ENCODE measurements at regions not wholly inside any gene's neighbourhood (a gene's known extent, or its start where the extent isn't known, plus 50 kb on each side); places are given as distances from the start of the nearest gene placed in this dataset.
"Not testable (repeated sequence)": the region's sequence is repeated elsewhere in the genome, so short reads cannot be mapped to it uniquely, and the experiment has no call there.

DNA sequence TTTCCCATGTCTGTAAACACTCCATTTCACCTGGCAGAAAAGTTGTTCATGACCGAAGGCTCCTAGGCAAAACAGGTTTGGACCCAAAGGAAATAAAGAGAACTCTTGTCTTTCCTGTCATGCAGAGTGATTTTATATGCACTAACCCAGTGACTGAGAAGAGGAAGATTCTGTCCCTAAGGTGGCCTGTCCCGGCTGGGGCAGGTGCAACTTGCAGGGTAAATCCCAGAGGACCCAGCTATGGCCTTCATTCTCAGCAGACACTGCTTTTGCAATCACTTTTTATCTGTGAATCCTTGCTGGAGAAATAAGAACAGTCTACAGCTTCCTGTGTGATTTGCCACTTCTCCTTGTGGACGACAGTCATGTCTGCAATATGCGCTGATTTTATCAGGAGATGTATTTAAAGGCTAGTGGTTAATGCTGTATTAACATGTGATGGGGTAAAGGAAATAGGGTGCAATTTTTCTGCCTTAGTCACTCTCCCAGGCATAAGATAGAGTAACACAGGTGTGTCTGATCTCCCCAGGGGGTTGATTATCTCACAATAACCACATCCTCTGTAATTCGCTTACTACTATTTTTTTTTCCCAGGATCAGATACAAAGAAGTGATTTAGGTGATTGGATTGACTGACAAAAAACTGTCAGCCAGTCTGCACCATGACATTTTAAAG, 696.8 kb upstream of the SOX9 start:
- DNase-seq = no peak

DNA sequence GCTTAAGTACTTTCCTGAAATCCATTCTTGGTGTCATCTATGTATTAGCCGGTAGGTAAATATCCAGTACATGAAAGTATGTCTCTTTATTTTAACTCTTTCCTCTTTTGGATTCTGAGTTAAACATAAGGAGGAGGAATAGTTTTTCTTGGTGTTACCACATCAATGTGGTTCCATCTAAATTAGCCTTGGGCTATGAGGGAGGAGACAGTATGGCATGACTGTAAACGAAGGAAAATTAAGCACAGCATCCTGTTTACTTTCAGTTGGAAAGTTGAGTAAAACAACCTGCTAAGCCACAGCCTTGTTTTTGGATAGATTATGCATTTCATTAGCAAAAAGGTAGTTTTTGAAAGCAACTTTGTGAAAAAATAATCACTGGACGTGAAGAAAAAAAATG, 693.0 kb upstream of the SOX9 start:
- DNase-seq = no peak

- DNase-seq = no peak
Observed at GRCh38 chr17:71428897-71429296, 691.9 kb upstream of the SOX9 start.

DNA sequence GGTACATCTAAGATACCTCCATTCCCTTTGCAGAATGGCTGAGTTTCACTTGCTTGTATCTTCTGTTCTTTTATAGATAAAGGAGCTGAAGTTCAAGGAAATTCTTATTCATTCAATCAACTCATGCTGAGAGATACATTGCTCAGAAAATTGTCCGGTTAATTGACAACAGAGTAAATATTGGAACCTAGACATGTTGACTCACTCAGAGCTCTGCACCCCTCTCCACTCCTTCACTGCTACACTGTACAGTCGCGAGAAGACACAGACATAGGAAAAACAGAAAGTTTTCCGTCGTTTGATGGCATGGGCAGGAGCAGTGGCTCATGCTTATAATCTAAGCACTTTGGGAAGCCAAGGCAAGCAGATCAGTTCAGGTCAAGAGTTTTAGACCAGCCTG, 690.5 kb upstream of the SOX9 start:
- DNase-seq = no peak

- no peak for DNase-seq
Observed at GRCh38 chr17:71431146-71431545, 689.7 kb upstream of the SOX9 start.

DNA sequence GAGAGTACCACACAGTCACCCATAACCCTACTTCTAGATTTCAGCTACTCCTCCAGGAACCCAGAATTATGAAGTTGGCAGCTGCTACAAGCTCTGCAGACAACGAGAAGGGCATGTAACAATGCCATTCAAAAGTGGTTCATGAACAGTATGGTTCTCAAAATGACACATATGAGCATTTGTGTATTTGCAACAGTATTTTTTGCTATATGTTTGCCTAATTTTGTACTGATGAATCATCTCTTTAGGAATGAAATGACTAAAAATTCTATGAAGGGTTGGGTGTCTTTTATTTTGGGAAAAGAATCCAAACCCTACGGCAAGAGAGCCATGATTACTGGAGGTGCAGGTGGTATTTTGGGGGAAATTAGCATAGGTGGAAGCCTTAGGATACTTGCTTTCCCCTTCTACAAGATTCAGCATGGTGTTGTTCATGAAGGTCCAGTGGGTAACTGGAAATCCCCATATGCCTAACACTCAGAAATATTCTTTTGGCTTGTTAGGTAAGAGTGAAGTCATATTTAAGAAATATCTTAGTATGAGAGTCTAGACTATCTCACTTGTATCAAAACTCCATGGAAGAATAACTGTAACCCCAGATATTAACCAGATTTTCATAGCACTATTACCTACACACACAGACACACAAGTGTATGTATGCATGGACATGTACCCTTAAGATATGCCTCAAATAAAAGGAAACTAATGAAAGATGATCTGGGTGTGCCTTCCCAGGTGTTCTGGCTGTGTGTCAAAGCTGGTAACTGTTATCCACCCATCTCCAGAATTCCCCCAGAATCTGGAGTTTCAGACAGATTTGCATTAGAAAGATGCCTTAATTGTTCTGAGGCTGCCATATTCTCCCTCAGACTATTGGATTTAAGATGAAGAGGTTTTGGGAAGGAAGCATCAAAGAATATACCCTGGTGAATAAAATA, 688.2 kb upstream of the SOX9 start:
- DNase-seq = no peak

GRCh38 chr17:71434716-71435115, 686.1 kb upstream of the SOX9 start:
- DNase-seq = no peak

GRCh38 chr17:71436479-71436878, 684.3 kb upstream of the SOX9 start:
- no peak for DNase-seq

- no peak for DNase-seq
Observed at GRCh38 chr17:71437166-71437565, 683.7 kb upstream of the SOX9 start.

DNA sequence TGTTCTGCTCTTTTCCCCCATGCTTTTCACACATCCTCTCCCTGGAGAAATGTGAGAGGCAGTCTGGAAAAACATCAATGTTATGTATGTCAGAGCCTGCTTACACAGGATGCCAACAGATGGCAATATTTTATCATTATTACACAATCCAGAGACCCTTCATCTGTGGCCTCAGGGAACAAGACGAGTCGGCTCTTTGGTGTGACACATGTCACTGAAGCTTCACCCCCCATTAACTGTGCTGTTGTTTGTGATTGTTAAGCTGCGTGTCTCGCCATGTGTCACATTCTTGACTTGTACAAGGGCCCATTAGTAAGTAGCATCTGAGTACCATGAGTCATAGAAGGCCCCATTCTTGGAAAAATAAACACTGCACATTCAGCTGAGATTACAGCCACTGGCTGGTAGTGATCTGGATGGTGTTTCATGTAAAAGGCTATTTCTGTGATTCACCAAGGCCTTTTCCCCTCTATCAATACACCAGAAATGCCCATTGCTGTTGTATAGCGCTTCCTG, 682.1 kb upstream of the SOX9 start:
- DNase-seq = no peak

- no peak for DNase-seq
Observed at GRCh38 chr17:71440513-71440912, 680.3 kb upstream of the SOX9 start.

DNA sequence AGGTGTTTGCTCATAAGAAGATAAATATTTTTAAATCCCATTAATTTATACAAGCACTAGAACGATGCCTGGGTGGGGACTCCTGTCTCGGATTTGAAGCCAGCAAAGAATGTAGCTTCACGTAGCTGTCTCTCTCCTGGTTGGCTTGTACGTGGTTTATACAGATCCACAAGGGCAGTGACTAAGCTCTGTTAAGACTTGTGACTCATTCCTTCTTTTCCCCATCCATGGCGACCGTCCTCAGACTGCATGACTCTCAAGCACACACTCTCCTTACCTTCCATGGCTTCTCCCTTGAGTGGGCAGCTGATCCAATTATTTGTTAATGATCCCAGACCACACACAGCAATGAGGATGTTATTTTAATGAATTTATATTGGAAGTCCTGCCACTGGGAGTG, 679.7 kb upstream of the SOX9 start:
- no peak for DNase-seq

DNA sequence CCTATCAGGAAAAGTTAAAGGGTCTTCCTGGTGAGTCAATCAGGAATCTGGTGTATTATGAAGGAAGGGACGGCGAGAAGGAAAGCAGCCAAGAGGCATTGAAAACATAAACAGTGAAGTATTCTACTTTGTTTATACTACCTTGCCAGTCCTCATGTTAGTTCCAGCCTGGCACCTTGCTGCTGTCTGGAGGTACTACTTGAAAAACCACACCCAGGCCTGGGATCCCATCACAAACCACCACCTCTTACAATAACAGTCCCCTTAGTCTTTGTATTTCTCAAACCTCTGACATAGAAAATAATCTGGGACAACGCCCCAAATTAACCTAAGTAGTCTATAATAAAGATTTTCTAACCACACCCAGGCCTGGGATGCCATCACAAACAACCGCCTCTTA, 676.7 kb upstream of the SOX9 start:
- DNase-seq = no peak

DNA sequence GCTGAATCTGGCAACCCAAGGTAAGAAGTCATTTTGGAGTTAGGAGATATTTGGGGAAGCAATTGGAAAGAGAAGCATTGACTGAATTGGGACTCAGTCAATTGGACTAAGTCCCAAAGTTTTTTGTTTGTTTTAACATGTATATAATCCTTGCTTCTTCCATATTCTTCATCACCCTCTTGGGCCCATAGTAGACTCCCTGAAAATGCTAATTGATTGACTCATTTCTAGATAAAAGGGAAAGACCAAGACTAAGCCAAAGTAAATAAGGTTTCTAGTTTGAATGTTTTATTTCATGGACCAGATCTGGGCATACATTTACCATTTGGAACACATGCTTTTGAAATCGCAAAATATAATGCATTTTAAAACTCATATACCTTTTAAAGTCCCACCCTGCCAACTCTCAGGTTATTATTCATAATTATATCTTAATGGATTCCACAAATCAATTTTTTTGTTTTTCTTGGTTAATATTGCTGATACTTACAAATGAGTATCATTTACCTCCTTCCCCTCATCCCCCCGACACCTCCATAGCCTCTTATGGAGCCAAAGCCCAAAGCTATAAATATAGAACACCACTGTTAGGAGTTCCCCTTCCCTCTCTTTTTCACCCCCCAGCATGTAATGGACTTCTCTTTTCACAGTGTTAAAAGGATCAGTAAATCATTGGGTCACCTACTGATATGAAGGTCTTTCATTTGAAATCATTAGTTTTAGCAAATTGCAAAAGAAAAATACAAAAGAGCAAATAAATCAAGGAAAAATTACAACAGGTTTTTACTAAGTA, 674.0 kb upstream of the SOX9 start:
- no peak for DNase-seq

GRCh38 chr17:71447644-71448043, 673.2 kb upstream of the SOX9 start:
- DNase-seq = no peak

GRCh38 chr17:71450657-71451056, 670.2 kb upstream of the SOX9 start:
- not testable (repeated sequence) for DNase-seq

GRCh38 chr17:71453876-71454422, 666.9 kb upstream of the SOX9 start:
- no peak for DNase-seq

DNA sequence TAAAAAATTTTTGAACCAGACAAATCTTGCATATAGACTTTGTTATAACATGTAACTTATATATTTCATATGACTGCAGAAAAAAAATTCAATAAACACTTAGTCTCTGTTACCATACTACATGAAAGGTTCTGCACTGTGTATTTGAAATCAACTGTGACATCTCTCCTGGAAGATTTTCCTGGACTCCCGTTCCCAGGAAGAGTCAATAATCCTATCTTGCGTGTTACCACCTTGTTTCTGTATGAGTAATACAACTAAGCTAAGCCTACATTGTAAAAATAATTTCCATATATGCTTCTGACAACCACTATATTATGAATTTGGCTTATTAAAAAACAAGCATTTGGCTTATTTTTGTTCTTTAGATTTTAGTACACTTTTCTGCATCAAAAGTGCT, 665.6 kb upstream of the SOX9 start:
- DNase-seq = no peak

GRCh38 chr17:71458322-71458721, 662.5 kb upstream of the SOX9 start:
- no peak for DNase-seq

DNA sequence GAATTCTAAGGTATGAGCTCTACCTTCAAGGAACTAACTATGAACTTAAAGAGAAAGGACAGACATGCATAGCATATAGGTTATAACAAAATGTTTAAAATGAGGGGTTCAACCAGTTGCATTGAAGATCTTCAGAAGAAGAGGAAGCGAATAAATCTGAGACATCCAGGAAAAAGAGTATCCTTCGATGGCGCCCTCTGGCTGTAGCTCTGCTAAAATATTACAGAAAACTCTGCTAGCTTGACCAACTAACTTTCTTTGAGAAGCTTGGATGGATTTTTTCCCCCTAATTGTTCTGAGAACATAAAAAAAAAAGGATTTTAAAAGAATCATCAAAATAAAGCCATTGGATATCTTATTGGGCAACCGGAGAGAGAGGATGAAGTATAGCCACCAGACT, 659.9 kb upstream of the SOX9 start:
- DNase-seq = no peak

DNA sequence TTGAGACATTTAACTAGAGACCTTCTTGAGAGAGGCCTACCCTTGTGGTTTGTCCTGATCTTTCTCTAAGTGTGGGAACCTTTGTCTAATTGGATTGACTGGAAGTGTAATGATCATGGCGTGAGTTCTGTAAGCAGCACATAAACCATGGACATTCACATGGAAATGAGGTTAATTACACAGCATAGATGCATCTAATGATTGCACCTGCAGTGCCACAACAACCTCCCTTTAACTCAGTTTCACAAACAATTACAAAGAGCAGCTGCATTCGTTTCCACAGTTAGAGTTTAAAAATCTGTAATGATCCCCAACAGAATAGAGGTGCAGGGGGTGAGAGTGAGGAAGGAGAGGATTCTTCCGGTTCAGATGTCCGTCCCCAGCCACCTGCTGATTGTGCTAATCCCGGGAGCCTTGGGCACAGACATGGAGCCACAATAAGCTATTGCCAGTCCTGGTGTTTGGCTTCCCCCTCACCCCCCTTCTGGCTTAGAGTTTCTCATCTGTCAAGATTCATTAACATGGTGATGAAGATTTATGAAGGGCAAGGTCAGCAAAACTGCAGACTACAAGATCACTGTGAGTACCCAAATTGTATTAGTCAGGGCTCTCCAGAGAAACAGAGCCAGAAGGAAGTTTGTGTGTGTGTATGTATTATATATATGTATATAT, 659.2 kb upstream of the SOX9 start:
- DNase-seq = no peak

GRCh38 chr17:71464241-71464640, 656.6 kb upstream of the SOX9 start:
- no peak for DNase-seq

All from stimulated activated CD4-positive, alpha-beta T cell treated with anti-CD3 and anti-CD28 coated beads, Interleukin-2, amount 100 ng/mL, for 48 hours (primary cell).